HG03457 (cell line): ENCODE measurements at regions not wholly inside any gene's neighbourhood (a gene's known extent, or its start where the extent isn't known, plus 50 kb on each side); places are given as distances from the start of the nearest gene placed in this dataset.

ENCODE experiments used
- ATAC-seq: cut with Tn5 transposase; IDR thresholded peaks from one replicate; pipeline ENCODE4 v1.9.1; 2021; ENCODE audit warnings: moderate number of reproducible peaks; ENCODE audit not compliant: unreplicated experiment

DNA sequence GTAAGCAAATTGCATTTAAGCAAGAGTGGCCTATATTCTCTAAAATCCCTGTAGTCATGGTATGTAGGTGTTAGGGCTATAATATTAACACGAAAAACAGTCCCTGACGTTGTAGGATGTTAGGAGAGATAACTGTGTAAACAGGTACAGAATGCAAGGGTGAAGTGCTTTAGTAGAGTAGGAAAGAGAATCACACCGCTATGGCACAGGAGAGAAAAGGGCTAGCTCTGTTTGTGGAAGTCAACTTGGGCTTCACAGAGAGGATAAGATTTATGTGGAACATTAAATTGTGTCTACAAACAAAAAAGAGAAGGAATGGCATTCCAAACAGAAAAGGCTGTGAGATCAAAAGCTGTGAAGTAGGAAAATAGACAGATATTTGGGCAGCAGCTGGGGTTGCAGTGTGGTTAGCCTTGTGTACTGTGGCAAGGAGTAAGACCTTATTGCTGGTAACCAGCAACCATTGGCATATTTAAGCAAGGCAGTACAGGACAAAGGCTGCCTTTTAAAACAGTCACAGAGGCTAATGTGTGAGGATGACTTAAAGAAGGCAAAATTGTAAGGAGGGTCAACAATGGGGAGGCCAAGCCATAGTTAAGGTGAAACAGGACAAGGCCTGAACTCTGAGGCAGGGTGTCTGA, 337.5 kb upstream of the ADAMTSL1 start:
- no peak for ATAC-seq

- no peak for ATAC-seq
Measured at GRCh38 chr9:18137815-18138214, 336.1 kb upstream of the ADAMTSL1 start.

DNA sequence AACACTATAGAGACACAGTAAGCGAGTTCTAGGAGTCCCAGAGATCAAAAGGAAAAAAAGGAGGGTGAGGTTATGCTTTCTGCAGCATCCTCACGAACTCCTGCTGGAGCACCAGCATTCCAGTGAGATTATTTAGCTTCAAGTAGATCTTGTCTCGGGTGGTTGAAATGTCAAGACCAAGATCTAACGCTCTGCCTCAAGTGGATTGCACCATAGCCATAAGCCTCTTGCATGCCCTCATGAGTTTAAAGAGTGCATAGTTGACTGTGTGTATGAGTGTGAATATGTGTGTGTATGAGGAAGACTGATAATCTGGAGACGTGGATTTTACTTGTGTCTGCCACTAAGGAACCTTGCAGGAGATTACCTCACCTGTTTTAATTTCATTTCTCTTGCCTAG, 335.3 kb upstream of the ADAMTSL1 start:
- ATAC-seq: no peak

- no peak for ATAC-seq
Measured at GRCh38 chr9:18141681-18142080, 332.3 kb upstream of the ADAMTSL1 start.

- ATAC-seq: no peak
Measured at GRCh38 chr9:18143073-18143745, 330.7 kb upstream of the ADAMTSL1 start.

DNA sequence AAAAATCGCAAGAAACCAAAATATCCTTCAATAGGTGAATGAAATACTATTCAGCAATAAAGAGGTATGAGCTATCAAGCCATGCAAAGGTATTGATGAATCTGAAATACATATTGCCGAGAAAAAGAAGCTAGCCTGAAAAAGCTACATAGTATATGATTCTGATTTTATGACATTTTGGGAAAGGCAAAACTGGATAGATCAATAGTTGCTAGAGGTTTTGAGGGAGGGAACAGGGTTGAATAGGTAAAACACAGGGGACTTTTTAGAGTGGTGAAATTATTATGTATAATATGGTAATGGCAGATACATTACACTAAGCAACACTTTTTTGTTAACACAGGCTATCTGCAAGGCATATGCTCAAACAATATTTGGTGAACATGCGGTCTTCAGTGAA, 327.6 kb upstream of the ADAMTSL1 start:
- ATAC-seq: no peak

GRCh38 chr9:18149471-18150011, 324.4 kb upstream of the ADAMTSL1 start:
- no peak for ATAC-seq

- no peak for ATAC-seq
Measured at GRCh38 chr9:18154661-18155060, 319.3 kb upstream of the ADAMTSL1 start.

GRCh38 chr9:18159254-18159653, 314.7 kb upstream of the ADAMTSL1 start:
- ATAC-seq: no peak

GRCh38 chr9:18163146-18163545, 310.8 kb upstream of the ADAMTSL1 start:
- ATAC-seq: no peak

GRCh38 chr9:18167733-18168132, 306.2 kb upstream of the ADAMTSL1 start:
- ATAC-seq: no peak

GRCh38 chr9:18173923-18174322, 300.0 kb upstream of the ADAMTSL1 start:
- ATAC-seq: no peak

- no peak for ATAC-seq
Measured at GRCh38 chr9:18182636-18183035, 291.3 kb upstream of the ADAMTSL1 start.

GRCh38 chr9:18183974-18184373, 290.0 kb upstream of the ADAMTSL1 start:
- ATAC-seq: no peak

GRCh38 chr9:18184401-18184800, 289.6 kb upstream of the ADAMTSL1 start:
- ATAC-seq: no peak

DNA sequence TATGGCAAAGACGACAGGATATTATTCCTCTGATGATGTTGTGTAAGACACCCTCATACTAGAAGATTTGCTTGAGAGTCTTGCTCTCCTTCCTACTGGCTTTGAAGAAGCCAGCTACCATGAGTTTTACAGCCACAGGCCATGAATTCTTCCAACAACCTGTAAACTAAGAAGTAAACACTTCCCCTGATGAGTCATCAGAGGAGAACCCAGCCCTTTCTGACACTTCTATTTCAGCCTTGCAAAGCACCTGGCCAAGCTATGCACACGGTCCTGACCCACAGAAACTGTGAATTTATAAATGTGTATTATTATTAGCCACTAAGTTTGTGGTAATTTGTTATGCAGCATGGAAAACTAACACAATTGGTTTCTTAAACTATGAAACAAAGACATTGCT, 288.8 kb upstream of the ADAMTSL1 start:
- ATAC-seq: no peak

DNA sequence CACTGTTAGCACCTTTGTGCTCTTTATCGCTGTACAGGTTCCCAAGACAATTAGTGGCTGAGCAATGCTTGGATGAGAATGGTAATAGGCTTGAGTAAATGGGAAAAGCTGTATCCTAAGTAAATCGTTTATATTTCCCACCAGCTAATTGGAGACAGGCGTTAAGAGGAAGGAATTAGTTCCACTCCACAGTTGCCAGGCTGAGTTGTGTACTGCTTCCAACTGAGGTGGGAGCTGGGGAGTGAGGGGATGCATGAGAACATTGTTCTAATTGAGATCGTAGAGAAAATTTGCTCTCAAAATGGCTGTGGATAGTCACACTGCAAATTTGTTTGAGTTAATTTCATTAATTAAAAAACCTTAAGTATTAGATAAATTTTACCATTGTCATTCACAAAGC, 285.0 kb upstream of the ADAMTSL1 start:
- ATAC-seq: no peak

- no peak for ATAC-seq
Measured at GRCh38 chr9:18189871-18190670, 283.9 kb upstream of the ADAMTSL1 start.

GRCh38 chr9:18190671-18191374, 283.1 kb upstream of the ADAMTSL1 start:
- ATAC-seq: no peak

DNA sequence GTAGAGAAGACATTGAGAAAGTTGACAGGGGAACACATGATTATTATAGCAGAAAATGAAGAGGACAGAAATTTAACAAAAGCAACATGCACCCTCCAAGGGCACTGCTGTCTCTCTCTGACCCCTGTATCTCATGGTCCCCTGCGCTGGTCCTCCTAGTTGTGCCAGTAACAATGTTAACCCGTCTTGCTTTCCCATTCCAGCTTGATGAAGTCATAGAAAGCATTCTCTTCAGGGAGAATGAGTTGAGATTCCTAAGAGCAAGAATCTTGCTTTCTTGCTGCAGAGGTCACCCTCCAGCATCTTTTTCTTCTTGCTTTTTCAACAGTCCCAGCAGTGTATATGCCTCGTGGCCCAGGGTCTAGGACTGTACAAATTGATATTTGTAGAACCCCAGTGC, 279.6 kb upstream of the ADAMTSL1 start:
- no peak for ATAC-seq

GRCh38 chr9:18195223-18195622, 278.7 kb upstream of the ADAMTSL1 start:
- ATAC-seq: no peak
